Epithelial cell of esophagus (primary cell): ENCODE measurements at regions not wholly inside any gene's neighbourhood (a gene's known extent, or its start where the extent isn't known, plus 50 kb on each side); places are given as distances from the start of the nearest gene placed in this dataset.
"Not testable (repeated sequence)": the region's sequence is repeated elsewhere in the genome, so short reads cannot be mapped to it uniquely, and the experiment has no call there.

Source experiments
- DNase-seq: peaks from one replicate; pipeline ENCODE4 v3.0.0; 2010; ENCODE audit warnings: low read depth
- H3K4me3 ChIP-seq: 2 replicates; pipeline ENCODE4 v1.5.1; 2011; ENCODE audit warnings: mild to moderate bottlenecking, low read length, control low read depth
- TF ChIP-seq, protein P1 (sequence below): IDR thresholded peaks from 2 replicates; pipeline ENCODE4 v1.5.1; 2011; ENCODE audit warnings: low read depth, mild to moderate bottlenecking, low read length, control low read depth, inconsistent platforms; ENCODE audit not compliant: insufficient read depth; ENCODE audit errors: missing control alignments

DNA sequence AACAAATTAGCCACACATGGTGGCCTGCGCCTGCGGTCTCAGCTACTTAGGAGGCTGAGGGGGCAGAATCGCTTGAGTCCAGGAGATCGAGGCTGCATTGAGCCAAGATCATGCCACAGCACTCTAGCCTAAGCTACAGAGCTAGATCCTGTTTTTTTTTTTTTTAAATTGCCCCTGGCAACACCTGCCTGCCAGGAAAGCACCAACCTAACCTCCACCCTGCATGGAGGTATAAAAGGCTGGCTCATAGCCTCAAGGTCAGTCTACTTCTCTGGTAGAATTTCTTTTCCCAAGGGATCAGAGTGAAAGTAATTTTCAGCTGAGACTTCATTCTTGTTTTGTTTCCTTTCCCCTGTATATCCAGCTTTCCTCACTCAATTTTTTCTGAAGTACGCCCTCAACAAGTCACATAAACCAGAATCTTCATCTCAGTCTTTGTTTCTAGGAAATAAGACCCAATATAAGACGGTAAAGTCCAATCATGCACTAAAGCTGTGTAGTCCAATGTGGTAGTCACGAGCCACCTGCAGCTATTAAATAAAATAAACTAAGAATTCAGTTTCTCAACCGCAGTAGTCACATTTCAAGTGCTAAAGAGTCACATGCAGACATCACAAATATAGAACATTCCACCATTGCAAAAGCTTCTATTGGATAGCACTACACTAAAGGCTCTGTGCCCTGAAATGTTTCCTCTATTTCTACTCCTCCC is 113.3 kb downstream of the HPGD start:
- TF ChIP-seq, protein P1, sequence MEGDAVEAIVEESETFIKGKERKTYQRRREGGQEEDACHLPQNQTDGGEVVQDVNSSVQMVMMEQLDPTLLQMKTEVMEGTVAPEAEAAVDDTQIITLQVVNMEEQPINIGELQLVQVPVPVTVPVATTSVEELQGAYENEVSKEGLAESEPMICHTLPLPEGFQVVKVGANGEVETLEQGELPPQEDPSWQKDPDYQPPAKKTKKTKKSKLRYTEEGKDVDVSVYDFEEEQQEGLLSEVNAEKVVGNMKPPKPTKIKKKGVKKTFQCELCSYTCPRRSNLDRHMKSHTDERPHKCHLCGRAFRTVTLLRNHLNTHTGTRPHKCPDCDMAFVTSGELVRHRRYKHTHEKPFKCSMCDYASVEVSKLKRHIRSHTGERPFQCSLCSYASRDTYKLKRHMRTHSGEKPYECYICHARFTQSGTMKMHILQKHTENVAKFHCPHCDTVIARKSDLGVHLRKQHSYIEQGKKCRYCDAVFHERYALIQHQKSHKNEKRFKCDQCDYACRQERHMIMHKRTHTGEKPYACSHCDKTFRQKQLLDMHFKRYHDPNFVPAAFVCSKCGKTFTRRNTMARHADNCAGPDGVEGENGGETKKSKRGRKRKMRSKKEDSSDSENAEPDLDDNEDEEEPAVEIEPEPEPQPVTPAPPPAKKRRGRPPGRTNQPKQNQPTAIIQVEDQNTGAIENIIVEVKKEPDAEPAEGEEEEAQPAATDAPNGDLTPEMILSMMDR = no peak
- H3K4me3 ChIP-seq = no peak overlapping the region
- no peak for DNase-seq

DNA sequence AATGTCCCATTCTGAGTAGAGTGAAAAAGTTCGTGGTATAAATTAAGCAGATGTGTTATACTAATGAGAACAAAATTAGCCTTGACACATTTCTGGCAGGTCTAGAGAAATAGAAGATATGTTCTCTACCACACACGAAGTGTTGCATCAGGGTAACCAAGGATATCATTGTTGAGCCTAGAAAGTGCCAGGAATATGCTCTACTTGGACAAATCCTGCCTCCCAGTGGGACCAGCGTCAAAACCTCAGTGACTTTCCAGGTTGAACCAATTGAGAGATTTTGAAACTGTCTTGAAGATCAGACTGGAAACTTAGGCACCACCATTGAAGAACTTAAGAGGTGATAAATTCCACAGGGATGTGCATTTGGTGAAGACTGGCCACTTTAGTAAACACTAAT is 115.9 kb downstream of the HPGD start:
- H3K4me3 ChIP-seq = no peak overlapping the region
- DNase-seq = no peak
- TF ChIP-seq, protein P1 = no peak

- no peak for DNase-seq
- TF ChIP-seq, protein P1 = no peak
- H3K4me3 ChIP-seq = no peak overlapping the region
These were observed 116.4 kb downstream of the HPGD start for GRCh38 chr4:174405923-174406322.

DNA sequence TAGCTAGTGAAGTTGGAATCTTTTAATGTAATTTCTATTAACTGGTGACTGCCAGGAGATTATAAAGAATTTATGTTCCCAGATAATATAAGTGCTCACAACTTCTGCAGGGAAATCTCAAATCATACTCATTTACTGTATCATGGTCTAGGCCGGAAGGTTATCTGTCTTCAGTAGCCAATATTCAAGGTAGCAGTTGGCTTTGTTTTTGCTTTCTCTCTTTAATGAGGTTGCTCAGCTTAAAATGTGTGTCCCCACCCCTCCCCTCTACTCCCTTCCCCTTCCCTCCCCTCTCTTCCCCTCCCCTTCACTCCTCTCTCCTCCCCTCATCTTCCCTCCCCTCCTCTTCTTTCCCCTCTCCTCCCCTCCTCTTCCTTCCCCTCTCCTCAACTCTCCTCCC is 117.6 kb downstream of the HPGD start:
- no peak overlapping the region for H3K4me3 ChIP-seq
- no peak for DNase-seq
- TF ChIP-seq, protein P1 = no peak

- no peak for DNase-seq
- TF ChIP-seq, protein P1 = no peak
These were observed 119.1 kb downstream of the HPGD start for GRCh38 chr4:174403177-174403543.

DNA sequence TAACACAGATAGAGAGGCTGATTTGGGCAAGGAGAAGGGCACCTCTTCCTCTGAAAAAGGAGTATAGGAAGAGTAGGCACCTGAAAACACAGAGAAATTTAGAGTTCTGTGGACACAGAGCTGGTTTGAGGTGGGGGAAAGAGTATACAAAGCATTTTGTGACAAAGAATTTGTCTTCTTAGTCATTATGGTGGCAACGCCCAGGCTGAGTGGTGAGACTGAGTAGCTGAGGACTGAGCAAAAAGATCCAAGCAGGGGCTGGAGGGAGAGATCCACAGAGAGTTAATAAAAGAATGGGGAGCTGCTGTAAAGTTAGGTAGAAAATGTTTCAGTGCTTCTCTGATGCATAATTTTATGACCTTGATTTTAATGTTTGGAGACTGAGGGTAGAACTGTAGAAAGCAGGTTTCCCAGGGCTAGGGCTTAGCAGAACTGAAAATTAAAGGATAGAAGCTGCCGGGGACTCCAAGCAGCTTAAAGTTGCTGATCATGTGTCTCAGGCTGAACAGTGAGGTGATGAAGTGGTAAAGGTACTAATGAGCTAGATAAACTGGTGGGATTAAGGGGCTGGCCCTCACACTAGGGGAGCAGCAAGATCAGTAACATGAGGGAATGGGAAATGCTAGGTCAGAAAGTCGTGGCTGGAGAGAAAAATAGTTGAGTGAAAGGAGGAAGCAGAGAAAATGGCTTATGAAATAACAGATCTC is 118.9 kb downstream of the CEP44 start:
- H3K4me3 ChIP-seq = no peak overlapping the region
- TF ChIP-seq, protein P1 = no peak
- peak; percentile 24 for DNase-seq

More at GRCh38 chr4:174403177-174403543, 119.1 kb downstream of the HPGD start:
- no peak overlapping the region for H3K4me3 ChIP-seq

GRCh38 chr4:174401471-174402130 is 117.9 kb downstream of the CEP44 start:
- H3K4me3 ChIP-seq = no peak overlapping the region
- DNase-seq = no peak
- TF ChIP-seq, protein P1 = no peak

- peak; percentile 51 for DNase-seq
- H3K4me3 ChIP-seq = not testable (repeated sequence)
These were observed 117.0 kb downstream of the CEP44 start for GRCh38 chr4:174400603-174401302.
